Endothelial cell (in vitro differentiated cells): ENCODE measurements at regions not wholly inside any gene's neighbourhood (a gene's known extent, or its start where the extent isn't known, plus 50 kb on each side); places are given as distances from the start of the nearest gene placed in this dataset.

ENCODE experiments used
- DNase-seq: peaks from one replicate; pipeline ENCODE4 v3.0.0; 2021; ENCODE audit warnings: low spot score
- H3K27ac Mint-ChIP-seq: one replicate; pipeline ENCODE4 v1.8.0; 2021; ENCODE audit warnings: mixed read lengths, inconsistent platforms; ENCODE audit not compliant: unreplicated experiment
- H3K27me3 Mint-ChIP-seq: one replicate; pipeline ENCODE4 v1.8.0; 2021; ENCODE audit warnings: mild to moderate bottlenecking, moderate library complexity, mixed read lengths, inconsistent platforms; ENCODE audit not compliant: unreplicated experiment
- H3K36me3 Mint-ChIP-seq: one replicate; pipeline ENCODE4 v1.8.0; 2021; ENCODE audit warnings: mild to moderate bottlenecking, low read depth, mixed read lengths, inconsistent platforms; ENCODE audit not compliant: unreplicated experiment
- H3K4me1 Mint-ChIP-seq: one replicate; pipeline ENCODE4 v1.8.0; 2021; ENCODE audit warnings: mild to moderate bottlenecking, mixed read lengths, inconsistent platforms; ENCODE audit not compliant: unreplicated experiment
- H3K4me3 Mint-ChIP-seq: one replicate; pipeline ENCODE4 v1.8.0; 2021; ENCODE audit warnings: mild to moderate bottlenecking, mixed read lengths, inconsistent platforms; ENCODE audit not compliant: unreplicated experiment
- H3K9me3 Mint-ChIP-seq: one replicate; pipeline ENCODE4 v1.8.0; 2021; ENCODE audit warnings: mixed read lengths, inconsistent platforms; ENCODE audit not compliant: unreplicated experiment
- CTCF ChIP-seq: fragments of 200-600 bp; sonication (generic); IDR thresholded peaks from one replicate; pipeline ENCODE4 v1.5.0; 2021; ENCODE audit warnings: antibody characterized with exemption; ENCODE audit not compliant: unreplicated experiment

- Mint-ChIP-seq H3K36me3 (no peaks in the 10 kb centered on the region), H3K9me3 (no peaks in the 10 kb centered on the region), H3K27ac (no peak overlapping the region), H3K4me1 (peaks cover 38% of the 10 kb centered on the region), H3K27me3 (peaks cover 4% of the 10 kb centered on the region), H3K4me3 (peak overlapping the region; percentile 33)
- DNase-seq: no peak
- TF ChIP-seq CTCF: no peak
Measured at GRCh38 chr10:128213156-128213555, 86.9 kb upstream of the MKI67 start.

GRCh38 chr10:128215733-128216132 is 89.5 kb upstream of the MKI67 start:
- H3K27me3 Mint-ChIP-seq: peaks cover 2% of the 10 kb centered on the region
- H3K9me3 Mint-ChIP-seq: no peaks in the 10 kb centered on the region
- no peaks in the 10 kb centered on the region for H3K36me3 Mint-ChIP-seq
- no peak for TF ChIP-seq CTCF
- peaks cover 32% of the 10 kb centered on the region for H3K4me1 Mint-ChIP-seq
- no peak for DNase-seq
- no peak overlapping the region for H3K4me3 Mint-ChIP-seq
- peak overlapping the region; percentile 50 for H3K27ac Mint-ChIP-seq

DNA sequence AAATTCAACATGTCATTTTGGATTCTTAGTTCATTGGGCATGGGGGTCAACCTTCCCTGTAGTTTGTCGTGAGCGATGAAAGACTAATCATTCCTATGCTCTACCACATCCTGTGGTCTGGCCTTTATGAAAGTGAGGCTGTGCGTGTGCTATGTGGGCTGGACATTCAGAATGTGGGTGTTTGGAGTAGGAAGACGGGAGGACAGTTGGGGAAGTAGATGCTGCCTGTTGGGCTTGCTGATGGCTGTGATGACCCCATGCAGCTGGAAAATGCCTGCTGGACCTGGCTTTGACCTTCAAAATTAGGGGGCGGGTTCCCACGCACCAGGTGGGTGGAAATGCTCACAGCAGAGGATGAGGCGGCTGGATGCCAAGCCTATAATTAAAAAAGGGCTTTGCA is 90.9 kb upstream of the MKI67 start:
- H3K27me3 Mint-ChIP-seq: peaks cover 2% of the 10 kb centered on the region
- DNase-seq: no peak
- no peak overlapping the region for H3K27ac Mint-ChIP-seq
- peaks cover 37% of the 10 kb centered on the region for H3K4me1 Mint-ChIP-seq
- H3K9me3 Mint-ChIP-seq: no peaks in the 10 kb centered on the region
- no peak overlapping the region for H3K4me3 Mint-ChIP-seq
- no peak for TF ChIP-seq CTCF
- no peaks in the 10 kb centered on the region for H3K36me3 Mint-ChIP-seq

DNA sequence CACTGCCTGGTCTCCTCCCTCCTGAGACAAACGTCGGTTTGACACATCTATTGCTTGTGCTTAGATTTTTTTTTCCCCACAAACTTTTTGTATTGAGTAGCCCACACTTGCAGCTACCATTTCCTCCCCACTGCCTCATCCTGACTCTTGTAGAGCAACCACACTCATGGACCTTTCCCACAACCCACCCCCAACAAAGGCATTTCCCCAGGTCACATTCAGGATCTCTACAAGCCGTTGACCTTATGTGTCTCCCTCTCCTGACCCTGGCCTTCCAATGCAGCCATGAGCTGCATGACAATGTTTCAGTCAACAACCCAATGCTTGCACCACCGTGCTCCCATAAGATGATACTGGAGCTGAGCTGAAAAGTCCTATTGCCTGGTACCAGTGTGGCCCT is 91.9 kb upstream of the MKI67 start:
- no peaks in the 10 kb centered on the region for H3K36me3 Mint-ChIP-seq
- no peak overlapping the region for H3K27ac Mint-ChIP-seq
- TF ChIP-seq CTCF: no peak
- H3K9me3 Mint-ChIP-seq: no peaks in the 10 kb centered on the region
- H3K4me3 Mint-ChIP-seq: no peak overlapping the region
- H3K4me1 Mint-ChIP-seq: peaks cover 34% of the 10 kb centered on the region
- H3K27me3 Mint-ChIP-seq: peaks cover 2% of the 10 kb centered on the region
- DNase-seq: no peak

DNA sequence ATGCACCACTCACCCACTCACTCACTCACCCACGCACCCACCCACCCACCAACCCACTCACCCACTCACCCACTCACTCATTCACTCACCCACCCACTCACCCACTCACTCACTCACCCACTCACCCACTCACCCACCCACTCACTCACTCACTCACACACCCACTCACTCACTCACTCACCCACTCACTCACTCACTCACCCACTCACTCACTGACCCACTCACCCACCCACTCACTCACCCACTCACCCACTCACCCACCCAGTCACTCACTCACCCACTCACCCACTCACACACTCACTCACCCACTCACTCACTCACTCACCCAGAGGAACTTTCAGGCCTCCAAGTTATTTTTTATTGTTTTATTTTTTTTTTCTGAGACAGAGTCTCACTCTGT is 93.1 kb upstream of the MKI67 start:
- peaks cover 2% of the 10 kb centered on the region for H3K27me3 Mint-ChIP-seq
- peaks cover 31% of the 10 kb centered on the region for H3K4me1 Mint-ChIP-seq
- no peaks in the 10 kb centered on the region for H3K9me3 Mint-ChIP-seq
- TF ChIP-seq CTCF: no peak
- H3K4me3 Mint-ChIP-seq: no peak overlapping the region
- no peak overlapping the region for H3K27ac Mint-ChIP-seq
- DNase-seq: no peak
- H3K36me3 Mint-ChIP-seq: no peaks in the 10 kb centered on the region
